Hepatocyte (in vitro differentiated cells): ENCODE measurements at regions not wholly inside any gene's neighbourhood (a gene's known extent, or its start where the extent isn't known, plus 50 kb on each side); places are given as distances from the start of the nearest gene placed in this dataset.

ENCODE experiments used
- DNase-seq: peaks from one replicate; pipeline ENCODE4 v3.0.0-alpha.2; 2016; ENCODE audit warnings: low spot score
- H2AFZ ChIP-seq: fragments of 200-600 bp; sonication (generic); 2 replicates; pipeline ENCODE4 v1.6.0; 2016; ENCODE audit warnings: antibody characterized with exemption, mild to moderate bottlenecking
- H3K27ac ChIP-seq: fragments of 200-600 bp; sonication (generic); 2 replicates; pipeline ENCODE4 v1.5.1; 2016; ENCODE audit warnings: mild to moderate bottlenecking
- H3K27me3 ChIP-seq: fragments of 200-600 bp; sonication (generic); 2 replicates; pipeline ENCODE4 v1.6.1; 2016
- H3K36me3 ChIP-seq: fragments of 200-600 bp; sonication (generic); replicated peaks from 2 replicates; pipeline ENCODE4 v1.5.1; 2016; ENCODE audit warnings: low read depth; ENCODE audit not compliant: insufficient read depth
- H3K4me1 ChIP-seq: fragments of 200-600 bp; sonication (generic); 2 replicates; pipeline ENCODE4 v1.5.1; 2016; ENCODE audit warnings: mild to moderate bottlenecking, moderate library complexity; ENCODE audit not compliant: insufficient read depth
- H3K4me2 ChIP-seq: fragments of 200-600 bp; sonication (generic); 2 replicates; pipeline ENCODE4 v1.6.0; 2016
- H3K4me3 ChIP-seq: fragments of 200-600 bp; sonication (generic); 2 replicates; pipeline ENCODE4 v1.5.1; 2016; ENCODE audit warnings: mild to moderate bottlenecking
- H3K79me2 ChIP-seq: fragments of 200-600 bp; sonication (generic); 2 replicates; pipeline ENCODE4 v1.6.0; 2017; ENCODE audit warnings: mild to moderate bottlenecking
- H3K9me2 ChIP-seq: fragments of 200-600 bp; sonication (generic); replicated peaks from 2 replicates; pipeline ENCODE4 v1.6.0; 2017; ENCODE audit warnings: mild to moderate bottlenecking; ENCODE audit not compliant: insufficient read depth
- H3K9me3 ChIP-seq: fragments of 200-600 bp; sonication (generic); 2 replicates; pipeline ENCODE4 v1.5.1; 2016; ENCODE audit warnings: low read depth, mild to moderate bottlenecking
- H4K20me1 ChIP-seq: fragments of 200-600 bp; sonication (generic); 2 replicates; pipeline ENCODE4 v1.6.0; 2016; ENCODE audit warnings: mild to moderate bottlenecking; ENCODE audit not compliant: insufficient read depth, poor library complexity, severe bottlenecking
- EZH2 ChIP-seq: fragments of 200-600 bp; sonication (generic); IDR thresholded peaks from 2 replicates; pipeline ENCODE4 v1.6.1; 2016; ENCODE audit warnings: antibody characterized with exemption, mild to moderate bottlenecking, borderline replicate concordance
- EZH2phosphoT487 ChIP-seq: fragments of 200-600 bp; sonication (generic); IDR thresholded peaks from one replicate; pipeline ENCODE4 v1.6.1; 2018; ENCODE audit warnings: antibody characterized with exemption, mild to moderate bottlenecking, low read depth, moderate library complexity; ENCODE audit not compliant: unreplicated experiment, severe bottlenecking
- WGBS: methylation state at CpG from one replicate; pipeline ENCODE4 v1.1.6; 2016; ENCODE audit warnings: low lambda C conversion rate; ENCODE audit errors: missing lambda C conversion rate; 5-methylcytosine and 5-hydroxymethylcytosine counted together
- TF ChIP-seq, protein P1 (sequence below): fragments of 200-600 bp; sonication (generic); IDR thresholded peaks from 2 replicates; pipeline ENCODE4 v1.5.1; 2016; ENCODE audit warnings: antibody characterized with exemption, mild to moderate bottlenecking; ENCODE audit not compliant: poor library complexity

DNA sequence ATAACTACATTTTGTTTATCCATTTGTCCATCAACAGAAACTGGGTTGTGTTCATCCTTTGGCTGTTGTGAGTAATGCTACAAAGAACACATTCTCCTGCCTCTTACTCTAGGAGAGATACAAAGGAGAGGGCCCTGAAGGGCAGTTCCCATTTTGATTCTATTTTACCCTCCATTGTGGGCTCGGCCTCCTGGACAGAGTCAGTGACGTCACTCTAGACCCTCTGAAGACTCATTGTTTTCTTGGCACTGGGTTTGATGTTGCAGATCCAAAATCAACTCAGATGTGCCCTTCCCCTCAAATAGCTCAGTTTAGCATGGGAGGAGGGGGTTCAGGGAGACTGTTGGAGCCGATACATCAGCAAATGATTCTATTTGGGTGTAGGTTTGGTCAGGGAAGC is 280.9 kb downstream of the UTP18 start:
- Histone ChIP-seq H4K20me1 (no peaks in the 10 kb centered on the region), H3K4me2 (no peak overlapping the region), H3K4me1 (no peaks in the 10 kb centered on the region), H3K4me3 (no peak overlapping the region), H3K9me2 (no peaks in the 10 kb centered on the region), H3K27me3 (no peaks in the 10 kb centered on the region), H2AFZ (no peak overlapping the region), H3K79me2 (no peaks in the 10 kb centered on the region), H3K36me3 (no peaks in the 10 kb centered on the region), H3K27ac (no peak overlapping the region), H3K9me3 (no peaks in the 10 kb centered on the region)
- DNase-seq, result no peak
- TF ChIP-seq, protein P1, sequence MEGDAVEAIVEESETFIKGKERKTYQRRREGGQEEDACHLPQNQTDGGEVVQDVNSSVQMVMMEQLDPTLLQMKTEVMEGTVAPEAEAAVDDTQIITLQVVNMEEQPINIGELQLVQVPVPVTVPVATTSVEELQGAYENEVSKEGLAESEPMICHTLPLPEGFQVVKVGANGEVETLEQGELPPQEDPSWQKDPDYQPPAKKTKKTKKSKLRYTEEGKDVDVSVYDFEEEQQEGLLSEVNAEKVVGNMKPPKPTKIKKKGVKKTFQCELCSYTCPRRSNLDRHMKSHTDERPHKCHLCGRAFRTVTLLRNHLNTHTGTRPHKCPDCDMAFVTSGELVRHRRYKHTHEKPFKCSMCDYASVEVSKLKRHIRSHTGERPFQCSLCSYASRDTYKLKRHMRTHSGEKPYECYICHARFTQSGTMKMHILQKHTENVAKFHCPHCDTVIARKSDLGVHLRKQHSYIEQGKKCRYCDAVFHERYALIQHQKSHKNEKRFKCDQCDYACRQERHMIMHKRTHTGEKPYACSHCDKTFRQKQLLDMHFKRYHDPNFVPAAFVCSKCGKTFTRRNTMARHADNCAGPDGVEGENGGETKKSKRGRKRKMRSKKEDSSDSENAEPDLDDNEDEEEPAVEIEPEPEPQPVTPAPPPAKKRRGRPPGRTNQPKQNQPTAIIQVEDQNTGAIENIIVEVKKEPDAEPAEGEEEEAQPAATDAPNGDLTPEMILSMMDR, result no peak
- TF ChIP-seq EZH2phosphoT487, result no peak
- TF ChIP-seq EZH2, result no peak
- 84% methylated on average over 3 of the region's 3 CpGs for WGBS

GRCh38 chr17:51546114-51546513 is 285.8 kb downstream of the UTP18 start:
- no peak overlapping the region for H3K4me3 ChIP-seq
- no peaks in the 10 kb centered on the region for H3K36me3 ChIP-seq
- H3K27me3 ChIP-seq, result no peaks in the 10 kb centered on the region
- H3K79me2 ChIP-seq, result no peaks in the 10 kb centered on the region
- no peak overlapping the region for H2AFZ ChIP-seq
- H3K9me2 ChIP-seq, result no peaks in the 10 kb centered on the region
- H3K4me2 ChIP-seq, result no peak overlapping the region
- no peaks in the 10 kb centered on the region for H4K20me1 ChIP-seq
- no peak overlapping the region for H3K27ac ChIP-seq
- H3K4me1 ChIP-seq, result no peaks in the 10 kb centered on the region
- DNase-seq, result no peak
- TF ChIP-seq EZH2phosphoT487 (no peak), EZH2 (no peak)
- TF ChIP-seq, protein P1, result no peak
- no peaks in the 10 kb centered on the region for H3K9me3 ChIP-seq
- WGBS, result 85% methylated on average over 2 of the region's 2 CpGs

DNA sequence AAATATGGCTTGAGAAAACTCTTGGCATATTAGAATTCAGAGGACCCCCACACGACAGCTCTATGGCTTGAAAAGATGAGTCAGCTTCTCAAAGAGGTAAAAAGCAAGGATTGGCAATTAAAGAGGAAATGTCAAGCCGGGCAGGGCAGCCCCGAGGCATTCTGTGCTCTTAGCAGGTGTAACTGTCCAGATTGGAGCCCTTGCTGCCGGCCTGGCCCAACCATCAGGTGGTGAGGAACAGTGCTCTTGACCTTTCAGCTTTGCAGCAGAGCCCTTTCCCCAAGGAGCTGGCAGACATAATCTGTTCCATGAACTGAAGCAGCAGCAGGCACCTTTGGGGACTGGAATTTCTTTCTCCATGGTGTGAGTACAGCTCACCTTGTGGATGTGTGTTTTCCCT is 287.8 kb downstream of the UTP18 start:
- H3K9me3 ChIP-seq, result no peaks in the 10 kb centered on the region
- TF ChIP-seq, protein P1, result no peak
- TF ChIP-seq EZH2 (no peak), EZH2phosphoT487 (no peak)
- H3K9me2 ChIP-seq, result no peaks in the 10 kb centered on the region
- DNase-seq, result no peak
- H3K27me3 ChIP-seq, result no peaks in the 10 kb centered on the region
- H3K27ac ChIP-seq, result no peak overlapping the region
- H3K36me3 ChIP-seq, result no peaks in the 10 kb centered on the region
- H3K4me2 ChIP-seq, result no peak overlapping the region
- 68% methylated on average over 4 of the region's 4 CpGs for WGBS
- H4K20me1 ChIP-seq, result no peaks in the 10 kb centered on the region
- H3K4me1 ChIP-seq, result no peaks in the 10 kb centered on the region
- H2AFZ ChIP-seq, result no peak overlapping the region
- no peak overlapping the region for H3K4me3 ChIP-seq
- H3K79me2 ChIP-seq, result no peaks in the 10 kb centered on the region

DNA sequence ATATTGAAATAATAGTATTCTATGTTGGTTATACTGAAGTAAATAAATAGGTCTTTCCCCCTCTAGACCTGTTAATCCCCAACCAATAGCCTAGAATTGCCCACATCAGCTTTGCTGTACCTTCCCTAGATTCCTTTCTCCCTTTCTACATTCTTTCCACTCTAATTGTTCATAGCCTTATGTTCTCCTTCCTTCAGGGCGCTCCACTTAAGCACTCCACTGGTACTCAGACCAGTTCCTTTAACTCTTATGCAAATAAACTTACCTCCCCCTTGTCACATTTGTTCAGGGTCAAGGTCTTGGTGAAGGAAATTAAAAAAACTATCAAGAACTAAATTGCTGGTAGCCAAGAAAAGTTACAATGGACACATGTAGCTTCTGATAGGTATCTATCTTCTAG is 294.8 kb downstream of the UTP18 start:
- no peak overlapping the region for H3K27ac ChIP-seq
- TF ChIP-seq EZH2phosphoT487, result no peak
- no peak for TF ChIP-seq EZH2
- TF ChIP-seq, protein P1, result no peak
- DNase-seq, result no peak
- H4K20me1 ChIP-seq, result no peaks in the 10 kb centered on the region
- H3K36me3 ChIP-seq, result no peaks in the 10 kb centered on the region
- 81% methylated on average over 1 of the region's 1 CpG for WGBS
- H2AFZ ChIP-seq, result no peak overlapping the region
- H3K9me3 ChIP-seq, result no peaks in the 10 kb centered on the region
- no peak overlapping the region for H3K4me2 ChIP-seq
- H3K4me1 ChIP-seq, result no peaks in the 10 kb centered on the region
- H3K9me2 ChIP-seq, result no peaks in the 10 kb centered on the region
- H3K79me2 ChIP-seq, result no peaks in the 10 kb centered on the region
- no peak overlapping the region for H3K4me3 ChIP-seq
- no peaks in the 10 kb centered on the region for H3K27me3 ChIP-seq
